ENCODE measurements at regions not wholly inside any gene's neighbourhood (a gene's known extent, or its start where the extent isn't known, plus 50 kb on each side); places are given as distances from the start of the nearest gene placed in this dataset.

GRCh38 chr12:13631873-13632272 is 349.5 kb downstream of the GRIN2B start (continued):
- TF ChIP-seq ZNF24 (IDR thresholded peaks at IDR 0.05) (peak; percentile 23; the same call in 1 of the 2 replicates), CTCF (IDR thresholded peaks at IDR 0.05 in 2 of 3, conservative IDR thresholded peaks at IDR 0.05 in 1 of 3; ENCODE audit: control insufficient read depth in 2 of 3, extremely low read depth in 1 of 3, insufficient read depth in 1 of 3, low read depth in 3 of 3, low read length in 3 of 3) (no peak), CBX5 (IDR thresholded peaks at IDR 0.05; ENCODE audit: low read depth) (no peak), ATF3 (IDR thresholded peaks at IDR 0.05; ENCODE audit: borderline replicate concordance, extremely low read depth, low read depth, low read length) (no peak), PRDM15 (CRISPR knock-in tag; IDR thresholded peaks at IDR 0.05) (no peak), BACH1 (IDR thresholded peaks at IDR 0.05; ENCODE audit: borderline replicate concordance) (peak; percentile 59; the same call in 1 of the 2 replicates), NR2F1 (conservative IDR thresholded peaks at IDR 0.05) (peak; percentile 82), HDAC6 (IDR thresholded peaks at IDR 0.05; ENCODE audit: unreplicated experiment) (no peak), POLR2AphosphoS5 (IDR thresholded peaks at IDR 0.05; ENCODE audit: low read length) (no peak), SIN3A (IDR thresholded peaks at IDR 0.05; ENCODE audit: low read depth, low read length) (no peak), TCF12 (IDR thresholded peaks at IDR 0.05; ENCODE audit: low read depth, low read length) (no peak), POLR2A (IDR thresholded peaks at IDR 0.05; ENCODE audit: low read depth, low read length) (no peak), ZBED1 (IDR thresholded peaks at IDR 0.05; ENCODE audit: borderline replicate concordance) (no peak), FOXK2 (IDR thresholded peaks at IDR 0.05) (0 out of 2 replicates have a peak, but pooled peaks have one; percentile 26), REST (IDR thresholded peaks at IDR 0.05; ENCODE audit: low read depth, low read length) (no peak), ZZZ3 (IDR thresholded peaks at IDR 0.05; ENCODE audit: control insufficient read depth, insufficient read length, low read depth) (no peak), ATF7 (IDR thresholded peaks at IDR 0.05; ENCODE audit: low read depth) (peak; percentile 77), PBX3 (IDR thresholded peaks at IDR 0.05; ENCODE audit: insufficient replicate concordance, low read depth, low read length) (peak; percentile 65), CHD2 (IDR thresholded peaks at IDR 0.05; ENCODE audit: borderline replicate concordance, low read depth, low read length) (peak; percentile 41; the same call in 1 of the 2 replicates), MEF2B (IDR thresholded peaks at IDR 0.05; ENCODE audit: partially characterized antibody, poor library complexity, severe bottlenecking) (peak; percentile 56), KDM1A (IDR thresholded peaks at IDR 0.05; ENCODE audit: borderline replicate concordance) (no peak), DPF2 (IDR thresholded peaks at IDR 0.05) (peak; percentile 83)

All from GM12878 (cell line).